Panc1 (cell line): ENCODE measurements at regions not wholly inside any gene's neighbourhood (a gene's known extent, or its start where the extent isn't known, plus 50 kb on each side); places are given as distances from the start of the nearest gene placed in this dataset.

Source experiments
- ATAC-seq: fragments of 200-7000 bp; cut with Tn5 transposase; 2 replicates; pipeline ENCODE4 v1.9.1; 2020; ENCODE audit warnings: mild to moderate bottlenecking, moderate library complexity
- BruUV-seq: library from RNA; stranded (reverse); fragments of 400-500 nt; replicated peaks from 2 replicates; lab custom pipeline; 2021; lab: Mats Ljungman, UMichigan
- CTCF ChIA-PET: fragments of 300-600 bp; sonication (Branson Sonifier 250); formaldehyde crosslinking; loops from one replicate; lab custom pipeline; 2022; ENCODE audit warnings: antibody characterized with exemption; lab: Charles Lee
- POLR2A ChIA-PET: fragments of 300-600 bp; sonication (Branson Sonifier 250); formaldehyde crosslinking; loops from one replicate; lab custom pipeline; 2022; ENCODE audit warnings: antibody characterized with exemption; lab: Charles Lee
- DNase-seq: peaks from one replicate; pipeline ENCODE4 v3.0.0-alpha.2; 2010; ENCODE audit warnings: low read depth, low spot score
- H3K27ac ChIP-seq: 2 replicates; pipeline ENCODE4 v1.5.1; 2011; ENCODE audit warnings: mild to moderate bottlenecking, low read length, inconsistent platforms
- H3K27me3 ChIP-seq: fragments of 200-500 bp; sonication (Bioruptor generic); 2 replicates; pipeline ENCODE4 v1.6.0; 2014; ENCODE audit warnings: low read length, inconsistent platforms; ENCODE audit not compliant: control insufficient read depth, insufficient read depth
- H3K36me3 ChIP-seq: fragments of 200-500 bp; sonication (Bioruptor generic); 2 replicates; pipeline ENCODE4 v1.5.1; 2014; ENCODE audit warnings: inconsistent platforms, mild to moderate bottlenecking, low read length, moderate library complexity; ENCODE audit not compliant: control insufficient read depth, insufficient read depth
- H3K4me1 ChIP-seq: 2 replicates; pipeline ENCODE4 v1.5.1; 2011; ENCODE audit warnings: inconsistent platforms, mild to moderate bottlenecking, low read length, moderate library complexity; ENCODE audit not compliant: control insufficient read depth, insufficient read depth
- H3K4me3 ChIP-seq, 2 experiments: 2 replicates each; pipeline ENCODE4 v1.5.1; 2011 to 2012; ENCODE audit warnings: low read depth in 2 of 2, low read length in 2 of 2, mild to moderate bottlenecking in 2 of 2, inconsistent platforms in 1 of 2, moderate library complexity in 1 of 2
- H3K9me3 ChIP-seq: fragments of 200-500 bp; sonication (Bioruptor generic); 2 replicates; pipeline ENCODE4 v1.5.1; 2014; ENCODE audit warnings: low read depth, mild to moderate bottlenecking, inconsistent platforms, low read length, moderate library complexity; ENCODE audit not compliant: control insufficient read depth, insufficient read depth
- CTCF ChIP-seq: fragments of 450-650 bp; IDR thresholded peaks from 2 replicates; pipeline ENCODE4 v1.5.1; 2017; ENCODE audit warnings: mild to moderate bottlenecking
- POLR2AphosphoS5 ChIP-seq: IDR thresholded peaks from 2 replicates; pipeline ENCODE4 v1.6.1; 2012; ENCODE audit warnings: mild to moderate bottlenecking, low read depth, low read length, moderate library complexity
- SIN3A ChIP-seq: IDR thresholded peaks from 2 replicates; pipeline ENCODE4 v1.6.1; 2012; ENCODE audit warnings: low read depth, mild to moderate bottlenecking, low read length, moderate library complexity, borderline replicate concordance; ENCODE audit not compliant: insufficient read depth
- TCF7L2 ChIP-seq: IDR thresholded peaks from 2 replicates; pipeline ENCODE4 v1.6.1; 2011; ENCODE audit warnings: mild to moderate bottlenecking, low read depth, low read length, inconsistent platforms
- in situ Hi-C: cut with HindIII; loops from 2 replicates; pipeline ENCODE4 v1.10.0; 2016; ENCODE audit warnings: low sequenced_read_pairs, low pct_unique_long_range_greater_than_20kb
- intact Hi-C: fragments of 100-400 bp; cut with micrococcal nuclease; formaldehyde crosslinking; loops from one replicate; pipeline ENCODE4 v1.10.0; 2022; ENCODE audit not compliant: unreplicated experiment
- TF ChIP-seq, protein P1 (sequence below), 2 experiments: IDR thresholded peaks; 2 replicates each; pipeline ENCODE4 v1.6.1; 2011 to 2012; ENCODE audit warnings: low read depth in 2 of 2, control low read depth in 1 of 2, low read length in 1 of 2, mild to moderate bottlenecking in 1 of 2, moderate library complexity in 1 of 2; ENCODE audit not compliant: insufficient read depth in 1 of 2

DNA sequence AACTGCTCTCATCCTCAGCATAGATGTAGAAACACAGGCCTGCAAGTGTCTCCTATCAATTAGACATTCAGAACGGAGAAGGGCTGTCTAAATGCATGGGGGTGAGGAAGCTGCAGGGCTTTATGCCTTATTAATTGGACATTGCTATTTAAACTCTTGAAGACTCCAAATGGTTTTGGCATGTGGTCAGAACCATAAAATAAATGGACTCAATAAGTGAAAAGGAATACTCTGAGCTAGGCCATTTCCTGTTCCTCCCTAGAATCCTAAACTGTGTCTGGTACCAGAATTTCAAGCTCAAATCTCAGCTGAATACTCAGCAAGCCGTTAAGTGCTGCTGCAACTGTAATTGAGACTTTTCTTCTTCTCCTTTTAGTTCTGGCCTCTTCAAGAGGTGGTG is 80.4 kb upstream of the C1orf87 start:
- CTCF ChIA-PET: no interaction called here
- ATAC-seq: no peak

GRCh38 chr1:60152891-60153290 is 79.3 kb upstream of the C1orf87 start:
- H3K4me1 ChIP-seq: no peaks in the 10 kb centered on the region
- no peaks in the 10 kb centered on the region for H3K27me3 ChIP-seq
- TF ChIP-seq, protein P1, sequence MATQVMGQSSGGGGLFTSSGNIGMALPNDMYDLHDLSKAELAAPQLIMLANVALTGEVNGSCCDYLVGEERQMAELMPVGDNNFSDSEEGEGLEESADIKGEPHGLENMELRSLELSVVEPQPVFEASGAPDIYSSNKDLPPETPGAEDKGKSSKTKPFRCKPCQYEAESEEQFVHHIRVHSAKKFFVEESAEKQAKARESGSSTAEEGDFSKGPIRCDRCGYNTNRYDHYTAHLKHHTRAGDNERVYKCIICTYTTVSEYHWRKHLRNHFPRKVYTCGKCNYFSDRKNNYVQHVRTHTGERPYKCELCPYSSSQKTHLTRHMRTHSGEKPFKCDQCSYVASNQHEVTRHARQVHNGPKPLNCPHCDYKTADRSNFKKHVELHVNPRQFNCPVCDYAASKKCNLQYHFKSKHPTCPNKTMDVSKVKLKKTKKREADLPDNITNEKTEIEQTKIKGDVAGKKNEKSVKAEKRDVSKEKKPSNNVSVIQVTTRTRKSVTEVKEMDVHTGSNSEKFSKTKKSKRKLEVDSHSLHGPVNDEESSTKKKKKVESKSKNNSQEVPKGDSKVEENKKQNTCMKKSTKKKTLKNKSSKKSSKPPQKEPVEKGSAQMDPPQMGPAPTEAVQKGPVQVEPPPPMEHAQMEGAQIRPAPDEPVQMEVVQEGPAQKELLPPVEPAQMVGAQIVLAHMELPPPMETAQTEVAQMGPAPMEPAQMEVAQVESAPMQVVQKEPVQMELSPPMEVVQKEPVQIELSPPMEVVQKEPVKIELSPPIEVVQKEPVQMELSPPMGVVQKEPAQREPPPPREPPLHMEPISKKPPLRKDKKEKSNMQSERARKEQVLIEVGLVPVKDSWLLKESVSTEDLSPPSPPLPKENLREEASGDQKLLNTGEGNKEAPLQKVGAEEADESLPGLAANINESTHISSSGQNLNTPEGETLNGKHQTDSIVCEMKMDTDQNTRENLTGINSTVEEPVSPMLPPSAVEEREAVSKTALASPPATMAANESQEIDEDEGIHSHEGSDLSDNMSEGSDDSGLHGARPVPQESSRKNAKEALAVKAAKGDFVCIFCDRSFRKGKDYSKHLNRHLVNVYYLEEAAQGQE (IDR thresholded peaks at IDR 0.05; ENCODE audit: insufficient read depth in 1 of 2, low read depth in 2 of 2, low read length in 1 of 2): no peak
- no peak for TF ChIP-seq CTCF
- TF ChIP-seq SIN3A: no peak
- TF ChIP-seq TCF7L2: no peak
- TF ChIP-seq POLR2AphosphoS5: no peak
- ATAC-seq (no peak), DNase-seq (no peak)
- in situ Hi-C loops: no loop called here
- BruUV-seq: no TSS peak
- H3K9me3 ChIP-seq: no peaks in the 10 kb centered on the region
- intact Hi-C loops: no loop called here
- no peak overlapping the region for H3K27ac ChIP-seq
- H3K36me3 ChIP-seq: no peaks in the 10 kb centered on the region
- H3K4me3 ChIP-seq: no peak overlapping the region
- ChIA-PET CTCF (no interaction called here), POLR2A (no interaction called here)

More for the DNA sequence above, 80.4 kb upstream of the C1orf87 start:
- no peaks in the 10 kb centered on the region for H3K27me3 ChIP-seq
- DNase-seq: no peak
- no peak overlapping the region for H3K27ac ChIP-seq
- H3K4me3 ChIP-seq: no peak overlapping the region
- intact Hi-C loops (no loop called here), in situ Hi-C loops (no loop called here)
- no peaks in the 10 kb centered on the region for H3K4me1 ChIP-seq
- H3K9me3 ChIP-seq: no peaks in the 10 kb centered on the region
- POLR2A ChIA-PET: no interaction called here
- no TSS peak for BruUV-seq
- no peaks in the 10 kb centered on the region for H3K36me3 ChIP-seq
- TF ChIP-seq POLR2AphosphoS5 (no peak), CTCF (no peak), TCF7L2 (no peak), SIN3A (no peak)
- TF ChIP-seq, protein P1 (IDR thresholded peaks at IDR 0.05; ENCODE audit: insufficient read depth in 1 of 2, low read depth in 2 of 2, low read length in 1 of 2): no peak
